ENCODE measurements at regions not wholly inside any gene's neighbourhood (a gene's known extent, or its start where the extent isn't known, plus 50 kb on each side); places are given as distances from the start of the nearest gene placed in this dataset.

GRCh38 chr4:23355258-23355657 lies 534.6 kb downstream of the PPARGC1A start:
- DNase-seq (ENCODE audit: extremely low spot score) = no peak
- POLR2A ChIA-PET = no interaction called here
- TF ChIP-seq CTCF (IDR thresholded peaks at IDR 0.05; ENCODE audit: control extremely low read depth, extremely low read depth, low read depth, missing control alignments) = no peak
- CTCF ChIA-PET = no interaction called here

GRCh38 chr4:23353200-23353599 lies 536.6 kb downstream of the PPARGC1A start:
- no peak for TF ChIP-seq CTCF (IDR thresholded peaks at IDR 0.05; ENCODE audit: control extremely low read depth, extremely low read depth, low read depth, missing control alignments)
- DNase-seq (ENCODE audit: extremely low spot score) = no peak
- ChIA-PET CTCF (no interaction called here), POLR2A (no interaction called here)

- POLR2A ChIA-PET = no interaction called here
- DNase-seq (ENCODE audit: extremely low spot score) = no peak
- no peak for TF ChIP-seq CTCF (IDR thresholded peaks at IDR 0.05; ENCODE audit: control extremely low read depth, extremely low read depth, low read depth, missing control alignments)
- CTCF ChIA-PET = interaction anchor here (1.2 kb wide), 1 partner anchor 9 kb away, joined by 3 read pairs; no protein-coding TSS in a partner anchor
Observed at GRCh38 chr4:23348789-23349498, 540.9 kb downstream of the PPARGC1A start.

DNA sequence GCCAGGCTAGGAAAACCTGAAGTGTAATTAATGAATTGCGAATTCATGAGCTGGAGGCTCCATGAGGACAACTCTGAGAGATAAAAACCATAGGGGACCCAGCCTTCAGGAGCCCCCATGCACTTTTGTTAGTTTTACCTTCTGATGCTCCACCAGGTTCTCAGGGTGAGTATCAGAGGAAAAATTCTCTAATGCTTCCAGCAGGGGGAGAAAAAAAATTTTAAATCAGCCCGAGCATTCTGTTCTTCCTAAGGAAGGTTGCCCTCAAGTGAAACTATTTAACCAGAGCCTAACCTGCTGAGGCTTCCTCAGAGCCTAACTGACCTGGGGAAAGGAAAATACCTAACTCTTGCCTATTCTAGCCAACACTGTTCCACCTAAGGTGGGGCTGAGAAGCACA lies 552.6 kb downstream of the PPARGC1A start:
- CTCF ChIA-PET = interaction anchor here (0.9 kb wide), 1 partner anchor 31 kb away, joined by 3 read pairs; no protein-coding TSS in a partner anchor

DNA sequence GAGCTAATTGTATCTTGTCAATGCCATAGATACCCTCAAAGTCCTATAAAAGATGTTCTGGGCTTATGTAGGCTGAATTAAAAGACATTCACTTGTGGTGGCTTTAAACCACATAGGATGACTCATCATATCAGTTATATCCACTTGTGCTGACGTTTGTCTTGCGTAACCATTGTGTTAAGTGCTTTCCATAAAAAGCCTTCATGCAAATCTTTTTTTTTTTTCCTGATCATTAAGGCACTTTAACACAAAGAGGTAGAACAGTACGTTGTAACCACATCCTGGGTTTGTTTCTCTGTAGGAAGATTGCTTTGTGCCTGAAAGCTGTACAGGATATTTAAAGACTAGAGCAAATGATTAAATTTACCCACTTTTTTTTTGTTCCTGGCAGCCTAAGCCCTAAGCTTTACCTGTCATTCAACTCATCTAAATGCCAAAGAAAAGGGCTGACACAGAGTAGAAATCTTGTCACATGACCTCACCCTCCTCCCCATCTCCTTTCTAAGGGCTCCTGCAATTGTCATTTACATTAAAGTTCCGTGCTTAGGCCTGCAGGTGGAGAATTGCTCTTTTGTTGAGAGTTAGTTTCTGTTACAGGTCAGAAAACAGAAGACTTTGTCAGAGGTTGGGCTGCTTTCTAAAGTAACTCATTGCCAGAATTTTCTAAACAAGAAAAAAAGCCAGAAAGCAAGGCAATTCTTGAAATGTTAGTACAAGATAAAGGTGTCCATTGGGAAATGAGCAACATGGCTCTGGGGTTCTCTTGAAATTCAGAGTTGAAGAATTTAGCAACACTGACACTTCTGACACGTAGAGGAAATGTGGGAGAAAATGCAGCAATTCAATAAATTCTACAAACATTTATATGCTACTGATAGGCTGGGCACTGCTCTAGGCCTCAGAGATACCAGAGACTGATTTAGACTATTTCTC lies 555.6 kb downstream of the PPARGC1A start:
- peak; percentile 30 for TF ChIP-seq CTCF (IDR thresholded peaks at IDR 0.05; ENCODE audit: control extremely low read depth, extremely low read depth, low read depth, missing control alignments)
- DNase-seq (ENCODE audit: extremely low spot score) = no peak
- CTCF ChIA-PET = interaction anchor here (0.7 to 1.3 kb wide), 4 partner anchors 9 to 31 kb away, joined by 3 to 4 read pairs (median 3); no protein-coding TSS in a partner anchor
- POLR2A ChIA-PET = interaction anchor here (0.5 kb wide), 1 partner anchor 27 kb away, joined by 3 read pairs; no protein-coding TSS in a partner anchor

More for the DNA sequence above, 552.6 kb downstream of the PPARGC1A start:
- TF ChIP-seq CTCF (IDR thresholded peaks at IDR 0.05; ENCODE audit: control extremely low read depth, extremely low read depth, low read depth, missing control alignments) = peak; percentile 14
- DNase-seq (ENCODE audit: extremely low spot score) = no peak
- POLR2A ChIA-PET = no interaction called here

- ChIA-PET POLR2A (no interaction called here), CTCF (interaction anchor here (0.7 to 1.3 kb wide), 3 partner anchors 10 to 24 kb away, joined by 3 to 4 read pairs (median 3); no protein-coding TSS in a partner anchor)
- no peak for TF ChIP-seq CTCF (IDR thresholded peaks at IDR 0.05; ENCODE audit: control extremely low read depth, extremely low read depth, low read depth, missing control alignments)
- DNase-seq (ENCODE audit: extremely low spot score) = no peak
Observed at GRCh38 chr4:23333556-23333945, 556.3 kb downstream of the PPARGC1A start.

Measured in GM10248 (cell line).